Endothelial cell of umbilical vein (primary cell): ENCODE measurements at regions not wholly inside any gene's neighbourhood (a gene's known extent, or its start where the extent isn't known, plus 50 kb on each side); places are given as distances from the start of the nearest gene placed in this dataset.

Experiments
- BruUV-seq: library from RNA; stranded (reverse); fragments of 400-500 nt; replicated peaks from 2 replicates; lab custom pipeline; 2021; lab: Mats Ljungman, UMichigan
- CTCF ChIA-PET: fragments of 300-600, 350-600 bp; sonication (Branson Sonifier 250); formaldehyde crosslinking; loops from one replicate; lab custom pipeline; 2021; ENCODE audit warnings: antibody characterized with exemption, inconsistent platforms; lab: Charles Lee
- POLR2A ChIA-PET: fragments of 300-600, 350-600 bp; sonication (Branson Sonifier 250); formaldehyde crosslinking; loops from one replicate; lab custom pipeline; 2021; ENCODE audit warnings: antibody characterized with exemption, inconsistent platforms; lab: Charles Lee
- DNase-seq: peaks from one replicate; pipeline ENCODE4 v3.0.0-alpha.2; 2011; ENCODE audit warnings: low read depth, low spot score
- FAIRE-seq: peaks from 2 replicates; lab custom pipeline; 2011; peaks lifted over from hg19 to GRCh38; lab: Jason Lieb, UNC
- H2AFZ ChIP-seq: 2 replicates; pipeline ENCODE4 v1.6.0; 2012; ENCODE audit warnings: low read depth, low read length, control low read depth, inconsistent platforms
- H3K27ac ChIP-seq: 2 replicates; pipeline ENCODE4 v1.5.1; 2011; ENCODE audit warnings: low read depth, mild to moderate bottlenecking, control low read depth, low read length, moderate library complexity; ENCODE audit not compliant: insufficient read depth
- H3K27me3 ChIP-seq, 2 experiments: 2 replicates each; pipeline versions ENCODE4 v1.6.0 to v1.6.1; 2011; ENCODE audit warnings: low read length in 2 of 2, mixed read lengths in 1 of 2; ENCODE audit not compliant: control insufficient read depth in 2 of 2, insufficient read depth in 2 of 2
- H3K36me3 ChIP-seq, 2 experiments: 2 replicates in 1 of 2; 3 replicates in 1 of 2; pipeline ENCODE4 v1.5.1; 2011; ENCODE audit warnings: low read length in 2 of 2, mild to moderate bottlenecking in 1 of 2, moderate library complexity in 1 of 2; ENCODE audit not compliant: control insufficient read depth in 2 of 2, insufficient read depth in 2 of 2; ENCODE audit errors: extremely low read depth in 1 of 2
- H3K4me1 ChIP-seq: 3 replicates; pipeline ENCODE4 v1.5.1; 2011; ENCODE audit warnings: mild to moderate bottlenecking, low read length; ENCODE audit not compliant: control insufficient read depth, insufficient read depth; ENCODE audit errors: extremely low read depth
- H3K4me2 ChIP-seq: 2 replicates; pipeline ENCODE4 v1.6.1; 2011; ENCODE audit warnings: low read length, control low read depth, mixed read lengths; ENCODE audit not compliant: insufficient read depth
- H3K4me3 ChIP-seq, 3 experiments: fragments of 200-600 bp in 1 of 3; sonication (generic), shearing (Covaris generic) in 1 of 3; replicated peaks in 1 of 3; 2 replicates each; pipeline ENCODE4 v1.5.1; 2011 to 2016; ENCODE audit warnings: control low read depth in 3 of 3, low read length in 3 of 3, mild to moderate bottlenecking in 2 of 3, inconsistent platforms in 1 of 3, low read depth in 1 of 3, moderate library complexity in 1 of 3; ENCODE audit not compliant: insufficient read depth in 1 of 3
- H3K79me2 ChIP-seq: 2 replicates; pipeline ENCODE4 v1.6.0; 2012; ENCODE audit warnings: low read length, inconsistent platforms; ENCODE audit not compliant: control insufficient read depth, insufficient read depth
- H3K9ac ChIP-seq: replicated peaks from 2 replicates; pipeline ENCODE3; 2011; ENCODE audit warnings: low read length, control low read depth; ENCODE audit not compliant: insufficient read depth; ENCODE audit errors: extremely low read depth
- H3K9me1 ChIP-seq: replicated peaks from 3 replicates; pipeline ENCODE4 v1.6.0; 2011; ENCODE audit warnings: mild to moderate bottlenecking, low read length; ENCODE audit not compliant: control insufficient read depth, insufficient read depth; ENCODE audit errors: extremely low read depth
- H3K9me3 ChIP-seq: replicated peaks from 2 replicates; pipeline ENCODE4 v1.5.1; 2012; ENCODE audit warnings: low read length, inconsistent platforms; ENCODE audit not compliant: control insufficient read depth, insufficient read depth
- H4K20me1 ChIP-seq: replicated peaks from 2 replicates; pipeline ENCODE3; 2011; ENCODE audit warnings: mild to moderate bottlenecking, low read length; ENCODE audit not compliant: control insufficient read depth, insufficient read depth; ENCODE audit errors: extremely low read depth
- CTCF ChIP-seq, 2 donors: IDR thresholded peaks; 1 replicate in 1 of 2; 2 replicates in 1 of 2; pipeline ENCODE4 v1.5.1; 2011; ENCODE audit warnings: low read length in 2 of 2, mild to moderate bottlenecking in 2 of 2, moderate library complexity in 2 of 2, control low read depth in 1 of 2, inconsistent platforms in 1 of 2, low read depth in 1 of 2; ENCODE audit not compliant: insufficient read depth in 1 of 2; ENCODE audit errors: extremely low read depth in 1 of 2
- EZH2 ChIP-seq: IDR thresholded peaks from 2 replicates; pipeline ENCODE4 v1.6.1; 2012; ENCODE audit warnings: borderline replicate concordance, low read depth, mild to moderate bottlenecking, moderate library complexity, low read length, inconsistent platforms; ENCODE audit not compliant: severe bottlenecking
- FOS ChIP-seq: IDR thresholded peaks from 2 replicates; pipeline ENCODE4 v1.6.1; 2011; ENCODE audit warnings: mild to moderate bottlenecking, low read length, moderate library complexity, borderline replicate concordance; ENCODE audit not compliant: insufficient read depth
- GATA2 ChIP-seq: IDR thresholded peaks from 2 replicates; pipeline ENCODE4 v1.7.0; 2011; ENCODE audit warnings: low read depth, mild to moderate bottlenecking, moderate library complexity, mixed read lengths, low read length; ENCODE audit not compliant: insufficient read length, insufficient read depth
- JUN ChIP-seq: IDR thresholded peaks from 2 replicates; pipeline ENCODE4 v1.6.1; 2011; ENCODE audit warnings: borderline replicate concordance, low read depth; ENCODE audit not compliant: insufficient read length, insufficient read depth
- MAX ChIP-seq: IDR thresholded peaks from 2 replicates; pipeline ENCODE4 v1.6.1; 2011; ENCODE audit not compliant: insufficient read depth, insufficient read length
- MYC ChIP-seq: IDR thresholded peaks from one replicate; pipeline ENCODE4 v1.6.1; 2011; ENCODE audit warnings: mild to moderate bottlenecking, low read depth, low read length
- POLR2A ChIP-seq: IDR thresholded peaks from 2 replicates; pipeline ENCODE4 v1.6.1; 2012; ENCODE audit warnings: low read depth, mild to moderate bottlenecking, control low read depth, low read length
- POLR2AphosphoS5 ChIP-seq: IDR thresholded peaks from 2 replicates; pipeline ENCODE4 v1.6.1; 2012; ENCODE audit warnings: low read depth, mild to moderate bottlenecking, control low read depth, low read length, moderate library complexity; ENCODE audit not compliant: insufficient read depth
- dilution Hi-C: fragments of 300-500 bp; cut with MboI; formaldehyde crosslinking; loops from one replicate; pipeline ENCODE4 v1.15.0; 2019; ENCODE audit warnings: low sequenced_read_pairs; ENCODE audit not compliant: extremely low pct_ligation_motif_present
- intact Hi-C: fragments of 100-400 bp; cut with micrococcal nuclease; formaldehyde crosslinking; loops from one replicate; pipeline ENCODE4 v1.10.0; 2022

GRCh38 chr6:81328700-81329099 is 423.8 kb downstream of the TENT5A start:
- dilution Hi-C loops, result no loop called here
- TF ChIP-seq EZH2 (no peak), POLR2AphosphoS5 (no peak), POLR2A (no peak), CTCF (IDR thresholded peaks at IDR 0.05; ENCODE audit: extremely low read depth in 1 of 2, insufficient read depth in 1 of 2, low read depth in 1 of 2, low read length in 2 of 2) (no peak), FOS (no peak), GATA2 (no peak), MAX (no peak), JUN (no peak), MYC (no peak)
- no peaks in the 10 kb centered on the region for H3K27me3 ChIP-seq
- no peak overlapping the region for H3K27ac ChIP-seq
- no peaks in the 10 kb centered on the region for H3K4me1 ChIP-seq
- no TSS peak for BruUV-seq
- H3K4me2 ChIP-seq, result no peak overlapping the region
- H3K9ac ChIP-seq, result no peak overlapping the region
- no peaks in the 10 kb centered on the region for H3K9me1 ChIP-seq
- H3K9me3 ChIP-seq, result no peaks in the 10 kb centered on the region
- no peaks in the 10 kb centered on the region for H4K20me1 ChIP-seq
- intact Hi-C loops, result no loop called here
- H2AFZ ChIP-seq, result no peak overlapping the region
- no peak overlapping the region for H3K4me3 ChIP-seq
- no peaks in the 10 kb centered on the region for H3K36me3 ChIP-seq
- DNase-seq (no peak), FAIRE-seq (no peak)
- H3K79me2 ChIP-seq, result no peaks in the 10 kb centered on the region
- ChIA-PET CTCF (no interaction called here), POLR2A (no interaction called here)
